HCT116 (cell line): ENCODE measurements at regions not wholly inside any gene's neighbourhood (a gene's known extent, or its start where the extent isn't known, plus 50 kb on each side); places are given as distances from the start of the nearest gene placed in this dataset.

Experiments used
- ATAC-seq: fragments of 200-7000 bp; cut with Tn5 transposase; 2 replicates; pipeline ENCODE4 v1.9.1; 2020; ENCODE audit warnings: mild to moderate bottlenecking, moderate library complexity
- BruUV-seq: library from RNA; stranded (reverse); fragments of 400-500 nt; replicated peaks from 2 replicates; lab custom pipeline; 2021; lab: Mats Ljungman, UMichigan
- CTCF ChIA-PET: fragments of 300-600 bp; sonication (Branson Sonifier 250); formaldehyde crosslinking; loops from one replicate; lab custom pipeline; 2021; ENCODE audit warnings: antibody characterized with exemption; lab: Charles Lee
- POLR2A ChIA-PET: fragments of 300-600, 350-600 bp; sonication (Branson Sonifier 250); formaldehyde crosslinking; loops from one replicate; lab custom pipeline; 2021; ENCODE audit warnings: antibody characterized with exemption; lab: Charles Lee
- RAD21 ChIA-PET, 2 experiments: fragments of 300-600 bp; sonication (Branson Sonifier 250); formaldehyde crosslinking; loops; one replicate each; lab custom pipeline; 2023; ENCODE audit warnings: low total read pairs in 2 of 2; ENCODE audit not compliant: uncharacterized antibody in 2 of 2, unreplicated experiment in 2 of 2, low non-redundant PET in 1 of 2; lab: Charles Lee
- DNase-seq: peaks from one replicate; pipeline ENCODE4 v3.0.0-alpha.2; 2010; ENCODE audit warnings: low read depth, low spot score
- H2AFZ ChIP-seq: fragments of 200-600 bp; shearing (Covaris generic), sonication (generic); 2 replicates; pipeline ENCODE4 v1.6.1; 2017; ENCODE audit warnings: low read depth, mixed run types, mixed read lengths, antibody characterized with exemption, low read length; ENCODE audit not compliant: poor library complexity, severe bottlenecking
- H3K27ac ChIP-seq: 2 replicates; pipeline ENCODE4 v1.5.1; 2012; ENCODE audit warnings: low read depth, low read length
- H3K27me3 ChIP-seq: fragments of 200-600 bp; sonication (generic); 2 replicates; pipeline ENCODE4 v1.6.1; 2016; ENCODE audit warnings: mixed run types, low read length, mixed read lengths; ENCODE audit not compliant: insufficient read depth
- H3K36me3 ChIP-seq, 2 experiments: fragments of 200-500 bp in 1 of 2; fragments of 200-600 bp in 1 of 2; sonication (Bioruptor generic) in 1 of 2; sonication (generic) in 1 of 2; 2 replicates each; pipeline versions ENCODE4 v1.5.1 to v1.6.1; 2014 to 2016; ENCODE audit warnings: low read length in 2 of 2, inconsistent platforms in 1 of 2, mixed read lengths in 1 of 2, mixed run types in 1 of 2; ENCODE audit not compliant: insufficient read depth in 2 of 2, control insufficient read depth in 1 of 2
- H3K4me1 ChIP-seq, 2 experiments: fragments of 200-600 bp in 1 of 2; sonication (generic) in 1 of 2; 2 replicates each; pipeline versions ENCODE4 v1.5.1 to v1.6.1; 2012 to 2017; ENCODE audit warnings: low read length in 2 of 2, inconsistent platforms in 1 of 2, mild to moderate bottlenecking in 1 of 2, mixed read lengths in 1 of 2, mixed run types in 1 of 2, moderate library complexity in 1 of 2; ENCODE audit not compliant: insufficient read depth in 2 of 2, control insufficient read depth in 1 of 2
- H3K4me2 ChIP-seq: fragments of 200-600 bp; sonication (generic); 2 replicates; pipeline ENCODE4 v1.6.1; 2017; ENCODE audit warnings: mixed run types, low read length, mixed read lengths
- H3K4me3 ChIP-seq, 2 experiments: fragments of 200-600 bp in 1 of 2; sonication (generic) in 1 of 2; replicated peaks in 1 of 2; 2 replicates each; pipeline ENCODE4 v1.5.1; 2011 to 2016; ENCODE audit warnings: low read length in 2 of 2, control low read depth in 1 of 2, low read depth in 1 of 2, mild to moderate bottlenecking in 1 of 2, mixed read lengths in 1 of 2, mixed run types in 1 of 2
- H3K79me2 ChIP-seq: fragments of 200-600 bp; sonication (generic); 2 replicates; pipeline ENCODE4 v1.6.1; 2017; ENCODE audit warnings: mild to moderate bottlenecking, mixed run types, low read length, moderate library complexity, mixed read lengths; ENCODE audit not compliant: insufficient read depth
- H3K9ac ChIP-seq: fragments of 200-600 bp; sonication (generic); 2 replicates; pipeline ENCODE4 v1.6.1; 2016; ENCODE audit warnings: low read length, mixed read lengths
- H3K9me2 ChIP-seq: fragments of 200-600 bp; sonication (generic), shearing (Covaris generic); 2 replicates; pipeline ENCODE4 v1.6.1; 2017; ENCODE audit warnings: mixed run types, mild to moderate bottlenecking, moderate library complexity; ENCODE audit not compliant: insufficient read depth
- H3K9me3 ChIP-seq, 2 experiments: fragments of 200-500 bp in 1 of 2; fragments of 200-600 bp in 1 of 2; sonication (Bioruptor generic) in 1 of 2; sonication (generic) in 1 of 2; 2 replicates each; pipeline ENCODE4 v1.6.1; 2014 to 2017; ENCODE audit warnings: low read length in 2 of 2, mixed read lengths in 2 of 2, inconsistent platforms in 1 of 2, low read depth in 1 of 2, mild to moderate bottlenecking in 1 of 2, mixed run types in 1 of 2, moderate library complexity in 1 of 2; ENCODE audit not compliant: control insufficient read depth in 1 of 2, insufficient read depth in 1 of 2
- H4K20me1 ChIP-seq: fragments of 200-600 bp; sonication (generic), shearing (Covaris generic); 2 replicates; pipeline ENCODE4 v1.6.1; 2017; ENCODE audit warnings: mixed run types, mild to moderate bottlenecking, moderate library complexity; ENCODE audit not compliant: insufficient read depth
- ATF3 ChIP-seq: IDR thresholded peaks from 2 replicates; pipeline ENCODE4 v1.6.1; 2012
- CEBPB ChIP-seq: IDR thresholded peaks from 2 replicates; pipeline ENCODE4 v1.6.1; 2012; ENCODE audit warnings: low read depth
- EGR1 ChIP-seq: IDR thresholded peaks from 2 replicates; pipeline ENCODE4 v1.6.1; 2012; ENCODE audit warnings: low read depth
- ELF1 ChIP-seq: IDR thresholded peaks from 2 replicates; pipeline ENCODE4 v1.6.1; 2012; ENCODE audit warnings: low read depth, borderline replicate concordance
- EZH2phosphoT487 ChIP-seq: fragments of 200-600 bp; IDR thresholded peaks from 2 replicates; pipeline ENCODE4 v1.6.1; 2018; ENCODE audit warnings: antibody characterized with exemption, borderline replicate concordance
- FOSL1 ChIP-seq: IDR thresholded peaks from 2 replicates; pipeline ENCODE4 v1.6.1; 2012; ENCODE audit warnings: low read depth
- JUND ChIP-seq: IDR thresholded peaks from 2 replicates; pipeline ENCODE4 v1.6.1; 2012
- POLR2A ChIP-seq: IDR thresholded peaks from 2 replicates; pipeline ENCODE4 v1.7.0; 2011; ENCODE audit warnings: borderline replicate concordance; ENCODE audit not compliant: insufficient read depth, insufficient read length; ENCODE audit errors: extremely low read depth
- POLR2AphosphoS5 ChIP-seq: IDR thresholded peaks from 2 replicates; pipeline ENCODE4 v1.6.1; 2011; ENCODE audit warnings: mild to moderate bottlenecking, low read depth, low read length, moderate library complexity
- REST ChIP-seq: IDR thresholded peaks from 2 replicates; pipeline ENCODE4 v1.6.1; 2012; ENCODE audit warnings: low read depth
- SP1 ChIP-seq: IDR thresholded peaks from 2 replicates; pipeline ENCODE4 v1.6.1; 2012; ENCODE audit warnings: low read depth
- SRF ChIP-seq: IDR thresholded peaks from 2 replicates; pipeline ENCODE4 v1.6.1; 2012; ENCODE audit warnings: low read depth
- YY1 ChIP-seq: IDR thresholded peaks from 2 replicates; pipeline ENCODE4 v1.6.1; 2011; ENCODE audit warnings: low read length, low read depth, moderate library complexity, mild to moderate bottlenecking; ENCODE audit not compliant: insufficient replicate concordance; ENCODE audit errors: extremely low read depth
- ZBTB33 ChIP-seq: IDR thresholded peaks from 2 replicates; pipeline ENCODE4 v1.6.1; 2011; ENCODE audit warnings: mild to moderate bottlenecking, low read length, moderate library complexity; ENCODE audit not compliant: insufficient replicate concordance; ENCODE audit errors: extremely low read depth
- ZNF274 ChIP-seq: fragments of 200-500 bp; sonication (Bioruptor generic); IDR thresholded peaks from 2 replicates; pipeline ENCODE4 v1.6.1; 2014; ENCODE audit warnings: mild to moderate bottlenecking, low read depth, low read length, inconsistent platforms
- intact Hi-C: fragments of 100-400 bp; cut with micrococcal nuclease; formaldehyde crosslinking; loops from 2 replicates; pipeline ENCODE4 v1.10.0; 2022

- H3K9ac ChIP-seq: no peak overlapping the region
- H3K4me2 ChIP-seq: no peak overlapping the region
- ChIA-PET POLR2A (interaction anchor here (1.2 kb wide), 1 partner anchor 15 kb away, joined by 3 read pairs; no protein-coding TSS in a partner anchor), CTCF (no interaction called here), RAD21 (no interaction called here)
- H4K20me1 ChIP-seq: no peaks in the 10 kb centered on the region
- H3K27ac ChIP-seq: no peak overlapping the region
- ATAC-seq (no peak), DNase-seq (no peak)
- no peaks in the 10 kb centered on the region for H3K9me2 ChIP-seq
- TF ChIP-seq FOSL1 (no peak), SP1 (no peak), EZH2phosphoT487 (no peak), CEBPB (no peak), JUND (no peak), ATF3 (no peak), ELF1 (no peak), ZNF274 (no peak), SRF (no peak), REST (no peak), YY1 (no peak), POLR2A (no peak), ZBTB33 (no peak), EGR1 (no peak), POLR2AphosphoS5 (no peak)
- peaks cover 4% of the 10 kb centered on the region; the same call in 1 of the 2 replicates for H3K27me3 ChIP-seq
- H3K4me3 ChIP-seq: no peak overlapping the region
- H3K4me1 ChIP-seq: no peaks in the 10 kb centered on the region
- BruUV-seq: no TSS peak
- no peaks in the 10 kb centered on the region for H3K79me2 ChIP-seq
- intact Hi-C loops: no loop called here
- H2AFZ ChIP-seq: no peak overlapping the region
- no peaks in the 10 kb centered on the region for H3K36me3 ChIP-seq
- H3K9me3 ChIP-seq: no peaks in the 10 kb centered on the region
These were observed 217.7 kb downstream of the ABHD5 start for GRCh38 chr3:43908456-43908855.
